ENCODE measurements at regions not wholly inside any gene's neighbourhood (a gene's known extent, or its start where the extent isn't known, plus 50 kb on each side); places are given as distances from the start of the nearest gene placed in this dataset.

DNA sequence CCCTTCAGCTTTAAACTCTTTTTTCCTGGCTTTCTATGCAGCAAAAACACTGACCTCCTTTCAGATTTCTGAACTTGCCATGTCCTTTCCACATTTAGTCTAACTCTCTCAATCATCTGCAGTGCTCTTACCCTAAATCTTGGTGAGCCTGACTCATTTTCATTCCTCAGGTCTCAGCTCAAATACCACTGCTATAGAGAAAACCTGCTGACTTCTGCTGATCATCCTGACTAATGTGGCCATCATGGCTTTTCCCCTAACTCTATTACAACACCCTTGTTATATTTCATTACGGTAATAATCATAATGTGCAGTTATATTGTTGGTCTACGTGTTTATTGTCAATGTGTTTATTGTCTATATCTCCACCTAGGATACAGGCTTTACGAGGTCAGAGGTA, 207.3 kb upstream of the OR4E1 start:
- POLR2A ChIA-PET (ENCODE audit: partially characterized antibody), result interaction anchor here (1.1 kb wide), 1 partner anchor 10 kb away, joined by 3 read pairs; no protein-coding TSS in a partner anchor
- Histone ChIP-seq H2AK5ac (ENCODE audit: low read depth, low read length) (no peak overlapping the region), H3K4me2 (ENCODE audit: insufficient read depth in 1 of 2, low read depth in 2 of 2, low read length in 2 of 2) (no peak overlapping the region), H3K18ac (ENCODE audit: extremely low read depth, low read length) (no peak overlapping the region), H3K36me3 (ENCODE audit: control insufficient read depth in 2 of 4, insufficient read depth in 4 of 4, low read length in 3 of 4) (no peaks in the 10 kb centered on the region), H3K9ac (replicated peaks in 1 of 4; ENCODE audit: extremely low read depth in 1 of 4, low read depth in 3 of 4, low read length in 3 of 4) (no peak overlapping the region), H3K79me2 (ENCODE audit: control insufficient read depth in 1 of 2, insufficient read depth in 2 of 2, low read length in 2 of 2) (no peaks in the 10 kb centered on the region), H3K14ac (ENCODE audit: insufficient read length) (no peak overlapping the region), H3K23ac (ENCODE audit: insufficient read length) (no peak overlapping the region), H3K27me3 (replicated peaks in 1 of 4; ENCODE audit: control insufficient read depth in 3 of 4, extremely low read depth in 1 of 4, insufficient read depth in 3 of 4, low read length in 3 of 4) (peaks cover 0 to 1% (median 0%) of the 10 kb centered on the region in 4 experiments; a peak in 1 of 7 replicates), H3K27ac (ENCODE audit: low read depth, low read length) (no peak overlapping the region), H3K79me1 (ENCODE audit: low read depth, low read length) (no peaks in the 10 kb centered on the region), H4K5ac (ENCODE audit: insufficient read length, low read depth, low read length) (no peak overlapping the region), H4K8ac (ENCODE audit: extremely low read depth, insufficient read depth, low read length) (no peak overlapping the region), H3K4me3 (ENCODE audit: extremely low read depth in 1 of 4, insufficient read depth in 2 of 4, low read depth in 3 of 4, low read length in 4 of 4) (no peak overlapping the region), H4K91ac (replicated peaks; ENCODE audit: insufficient read length, low read length) (no peak overlapping the region), H3K9me3 (ENCODE audit: insufficient read depth in 2 of 2, low read depth in 1 of 2, low read length in 1 of 2) (no peaks in the 10 kb centered on the region), H2BK12ac (ENCODE audit: low read depth, low read length) (no peak overlapping the region), H2BK120ac (replicated peaks; ENCODE audit: low read depth, low read length) (no peak overlapping the region), H2BK5ac (ENCODE audit: low read depth, low read length) (no peak overlapping the region), H4K20me1 (replicated peaks in 1 of 2; ENCODE audit: control insufficient read depth in 1 of 2, insufficient read depth in 2 of 2, low read length in 2 of 2) (no peaks in the 10 kb centered on the region), H3K4ac (replicated peaks; ENCODE audit: insufficient read length, low read depth, low read length) (no peak overlapping the region), H3K23me2 (ENCODE audit: low read depth, low read length) (no peaks in the 10 kb centered on the region), H2BK20ac (ENCODE audit: low read length) (no peak overlapping the region), H2AFZ (ENCODE audit: low read length) (no peak overlapping the region), H2BK15ac (ENCODE audit: low read length) (no peak overlapping the region), H3K4me1 (replicated peaks in 1 of 4; ENCODE audit: control insufficient read depth in 3 of 4, insufficient read depth in 4 of 4, low read length in 3 of 4) (no peaks in the 10 kb centered on the region), H3K56ac (replicated peaks; ENCODE audit: insufficient read length, low read depth, low read length) (no peak overlapping the region)
- CTCF ChIA-PET (ENCODE audit: partially characterized antibody), result interaction anchor here (1.4 to 1.6 kb wide), 3 partner anchors 12 to 53 kb away, joined by 3 to 4 read pairs (median 3); no protein-coding TSS in a partner anchor
- 60% methylated on average over 3 of the region's 3 CpGs; no CpG with 5 or more reads in 1 of the 2 experiments for WGBS, 2 experiments (ENCODE audit: extremely low coverage in 1 of 2, insufficient coverage in 1 of 2, insufficient read length in 1 of 2, insufficient replicate concordance in 2 of 2, low coverage in 1 of 2, low lambda C conversion rate in 2 of 2, missing lambda C conversion rate in 1 of 2)
- no peak for TF ChIP-seq FOSL1 (IDR thresholded peaks at IDR 0.05; ENCODE audit: insufficient read depth, low read depth, low read length)
- TF ChIP-seq ZNF274 (IDR thresholded peaks at IDR 0.05; ENCODE audit: borderline replicate concordance, extremely low read depth, low read length), result no peak
- TF ChIP-seq BCL11A (IDR thresholded peaks at IDR 0.05; ENCODE audit: low read depth in 2 of 2, low read length in 2 of 2), result no peak
- TF ChIP-seq ASH2L (IDR thresholded peaks at IDR 0.05; ENCODE audit: low read length), result no peak
- no peak for TF ChIP-seq ATF2 (IDR thresholded peaks at IDR 0.05; ENCODE audit: low read length)
- TF ChIP-seq ATF3 (IDR thresholded peaks at IDR 0.05; ENCODE audit: insufficient read depth, low read depth, low read length), result no peak
- TF ChIP-seq JUN (IDR thresholded peaks at IDR 0.05; ENCODE audit: low read depth, low read length), result no peak
- no peak for TF ChIP-seq CTBP2 (IDR thresholded peaks at IDR 0.05; ENCODE audit: borderline replicate concordance, insufficient read depth, insufficient read length, low read length)
- TF ChIP-seq SUZ12 (IDR thresholded peaks at IDR 0.05; ENCODE audit: low read length), result no peak
- TF ChIP-seq EGR1 (IDR thresholded peaks at IDR 0.05; ENCODE audit: borderline replicate concordance, low read depth, low read length), result no peak
- TF ChIP-seq TAF7 (optimal IDR thresholded peaks at IDR 0.05; ENCODE audit: borderline replicate concordance, low read depth, low read length), result no peak
- no peak for FAIRE-seq
- no peak for DNase-seq (ENCODE audit: low read depth in 1 of 2, low spot score in 2 of 2)
